OCI-LY3 (cell line): ENCODE measurements at regions not wholly inside any gene's neighbourhood (a gene's known extent, or its start where the extent isn't known, plus 50 kb on each side); places are given as distances from the start of the nearest gene placed in this dataset.
"Not testable (repeated sequence)": the region's sequence is repeated elsewhere in the genome, so short reads cannot be mapped to it uniquely, and the experiment has no call there.

Experiments
- H2AFZ ChIP-seq: fragments of 200-600, 300-600 bp; shearing (Covaris generic); 2 replicates; pipeline ENCODE4 v1.6.0; 2014; ENCODE audit warnings: antibody characterized with exemption, low read depth, low read length
- H3K27ac ChIP-seq: fragments of 200-600, 300-600 bp; sonication (generic); 2 replicates; pipeline ENCODE4 v1.5.1; 2014; ENCODE audit warnings: mild to moderate bottlenecking, low read length, moderate library complexity, mixed read lengths
- H3K27me3 ChIP-seq: fragments of 200-600, 300-600 bp; sonication (generic); 2 replicates; pipeline ENCODE4 v1.6.1; 2014; ENCODE audit warnings: low read depth, low read length, mixed read lengths
- H3K36me3 ChIP-seq: fragments of 200-600, 300-600 bp; sonication (generic); replicated peaks from 2 replicates; pipeline ENCODE3; 2014; ENCODE audit warnings: low read depth, low read length, mixed read lengths
- H3K4me1 ChIP-seq: fragments of 300-600, 200-600 bp; sonication (generic); 2 replicates; pipeline ENCODE4 v1.6.1; 2014; ENCODE audit warnings: low read length, mixed read lengths
- H3K4me2 ChIP-seq: fragments of 200-600, 300-600 bp; sonication (generic); 2 replicates; pipeline ENCODE4 v1.6.1; 2014; ENCODE audit warnings: low read length, mixed read lengths
- H3K4me3 ChIP-seq: fragments of 300-600, 200-600 bp; sonication (generic); 2 replicates; pipeline ENCODE4 v1.5.1; 2014; ENCODE audit warnings: antibody characterized with exemption, mild to moderate bottlenecking, low read length, moderate library complexity
- H3K79me2 ChIP-seq: fragments of 300-600, 200-600 bp; shearing (Covaris generic); 2 replicates; pipeline ENCODE4 v1.6.1; 2014; ENCODE audit warnings: mild to moderate bottlenecking, low read length, mixed read lengths
- H3K9ac ChIP-seq: fragments of 300-600, 200-600 bp; shearing (Covaris generic); 2 replicates; pipeline ENCODE4 v1.6.0; 2014; ENCODE audit warnings: mild to moderate bottlenecking, low read length, moderate library complexity
- H3K9me3 ChIP-seq: fragments of 200-600, 300-600 bp; shearing (Covaris generic); 2 replicates; pipeline ENCODE4 v1.6.1; 2014; ENCODE audit warnings: low read length, mixed read lengths; ENCODE audit not compliant: insufficient read depth
- H4K20me1 ChIP-seq: fragments of 200-600, 300-600 bp; sonication (generic); 2 replicates; pipeline ENCODE4 v1.6.1; 2016; ENCODE audit warnings: low read length, mixed read lengths; ENCODE audit not compliant: insufficient read depth
- CTCF ChIP-seq: fragments of 200-600, 300-600 bp; sonication (generic); IDR thresholded peaks from 2 replicates; pipeline ENCODE4 v1.5.1; 2014; ENCODE audit warnings: antibody characterized with exemption, low read length, low read depth
- EZH2phosphoT487 ChIP-seq: fragments of 200-600 bp; shearing (Covaris generic); IDR thresholded peaks from 2 replicates; pipeline ENCODE4 v1.6.1; 2018; ENCODE audit warnings: antibody characterized with exemption, mixed run types, low read depth

GRCh38 chr16:22660441-22661160, 149.9 kb downstream of the NPIPB5 start:
- Histone ChIP-seq H3K4me3 (no peak overlapping the region), H3K36me3 (no peaks in the 10 kb centered on the region), H3K9ac (no peak overlapping the region), H3K27ac (no peak overlapping the region), H3K27me3 (peaks cover 40% of the 10 kb centered on the region), H3K9me3 (no peaks in the 10 kb centered on the region), H4K20me1 (no peaks in the 10 kb centered on the region), H3K79me2 (no peaks in the 10 kb centered on the region), H3K4me2 (no peak overlapping the region), H2AFZ (no peak overlapping the region), H3K4me1 (peaks cover 8% of the 10 kb centered on the region)
- TF ChIP-seq CTCF = no peak
- TF ChIP-seq EZH2phosphoT487 = no peak

GRCh38 chr16:22661161-22661647, 150.5 kb downstream of the NPIPB5 start:
- Histone ChIP-seq H3K36me3 (no peaks in the 10 kb centered on the region), H3K27ac (no peak overlapping the region), H3K9ac (no peak overlapping the region), H2AFZ (no peak overlapping the region), H3K79me2 (no peaks in the 10 kb centered on the region), H3K9me3 (no peaks in the 10 kb centered on the region), H3K27me3 (peaks cover 40% of the 10 kb centered on the region), H3K4me1 (peaks cover 8% of the 10 kb centered on the region), H3K4me2 (no peak overlapping the region), H4K20me1 (no peaks in the 10 kb centered on the region), H3K4me3 (no peak overlapping the region)
- TF ChIP-seq CTCF (no peak), EZH2phosphoT487 (no peak)

GRCh38 chr16:22662958-22663357, 151.0 kb upstream of the HS3ST2 start:
- H2AFZ ChIP-seq, H3K27ac ChIP-seq, H4K20me1 ChIP-seq, H3K9me3 ChIP-seq, H3K4me2 ChIP-seq, H3K4me1 ChIP-seq, H3K4me3 ChIP-seq, H3K36me3 ChIP-seq, H3K9ac ChIP-seq, H3K79me2 ChIP-seq: not testable (repeated sequence)
- peaks cover 45% of the 10 kb centered on the region for H3K27me3 ChIP-seq

- H3K4me1 ChIP-seq = peaks cover 8% of the 10 kb centered on the region
- TF ChIP-seq CTCF (no peak), EZH2phosphoT487 (no peak)
- H3K4me3 ChIP-seq = no peak overlapping the region
- H2AFZ ChIP-seq = no peak overlapping the region
- no peak overlapping the region for H3K4me2 ChIP-seq
- H3K9ac ChIP-seq = no peak overlapping the region
- no peaks in the 10 kb centered on the region for H3K36me3 ChIP-seq
- no peaks in the 10 kb centered on the region for H4K20me1 ChIP-seq
- H3K27ac ChIP-seq = no peak overlapping the region
- no peaks in the 10 kb centered on the region for H3K79me2 ChIP-seq
- no peaks in the 10 kb centered on the region for H3K9me3 ChIP-seq
- peaks cover 45% of the 10 kb centered on the region for H3K27me3 ChIP-seq
Observed at GRCh38 chr16:22663389-22664064, 150.4 kb upstream of the HS3ST2 start.
